Activated naive CD8-positive, alpha-beta T cell (primary cell): ENCODE measurements at regions not wholly inside any gene's neighbourhood (a gene's known extent, or its start where the extent isn't known, plus 50 kb on each side); places are given as distances from the start of the nearest gene placed in this dataset.

Experiments
- H3K27ac Mint-ChIP-seq: one replicate; pipeline ENCODE4 v1.8.0; 2021; ENCODE audit warnings: mixed read lengths
- H3K27me3 Mint-ChIP-seq: one replicate; pipeline ENCODE4 v1.8.0; 2021; ENCODE audit warnings: mixed read lengths
- H3K36me3 Mint-ChIP-seq: one replicate; pipeline ENCODE4 v1.8.0; 2021; ENCODE audit warnings: mixed read lengths
- H3K4me1 Mint-ChIP-seq: one replicate; pipeline ENCODE4 v1.8.0; 2021; ENCODE audit warnings: low read depth, mixed read lengths
- H3K4me3 Mint-ChIP-seq: one replicate; pipeline ENCODE4 v1.8.0; 2021; ENCODE audit warnings: mild to moderate bottlenecking, mixed read lengths
- H3K9me3 Mint-ChIP-seq: one replicate; pipeline ENCODE4 v1.8.0; 2021; ENCODE audit warnings: low read depth, mixed read lengths

GRCh38 chr6:15862810-15863209 lies 200.0 kb upstream of the DTNBP1 start:
- Mint-ChIP-seq H3K4me3 (no peak overlapping the region), H3K36me3 (no peaks in the 10 kb centered on the region), H3K4me1 (no peaks in the 10 kb centered on the region), H3K27me3 (peaks cover 3% of the 10 kb centered on the region), H3K9me3 (no peaks in the 10 kb centered on the region), H3K27ac (no peak overlapping the region)

GRCh38 chr6:15861486-15861885 lies 198.7 kb upstream of the DTNBP1 start:
- H3K27me3 Mint-ChIP-seq: peaks cover 3% of the 10 kb centered on the region
- H3K4me1 Mint-ChIP-seq: no peaks in the 10 kb centered on the region
- no peak overlapping the region for H3K27ac Mint-ChIP-seq
- H3K4me3 Mint-ChIP-seq: no peak overlapping the region
- H3K36me3 Mint-ChIP-seq: no peaks in the 10 kb centered on the region
- H3K9me3 Mint-ChIP-seq: no peaks in the 10 kb centered on the region

DNA sequence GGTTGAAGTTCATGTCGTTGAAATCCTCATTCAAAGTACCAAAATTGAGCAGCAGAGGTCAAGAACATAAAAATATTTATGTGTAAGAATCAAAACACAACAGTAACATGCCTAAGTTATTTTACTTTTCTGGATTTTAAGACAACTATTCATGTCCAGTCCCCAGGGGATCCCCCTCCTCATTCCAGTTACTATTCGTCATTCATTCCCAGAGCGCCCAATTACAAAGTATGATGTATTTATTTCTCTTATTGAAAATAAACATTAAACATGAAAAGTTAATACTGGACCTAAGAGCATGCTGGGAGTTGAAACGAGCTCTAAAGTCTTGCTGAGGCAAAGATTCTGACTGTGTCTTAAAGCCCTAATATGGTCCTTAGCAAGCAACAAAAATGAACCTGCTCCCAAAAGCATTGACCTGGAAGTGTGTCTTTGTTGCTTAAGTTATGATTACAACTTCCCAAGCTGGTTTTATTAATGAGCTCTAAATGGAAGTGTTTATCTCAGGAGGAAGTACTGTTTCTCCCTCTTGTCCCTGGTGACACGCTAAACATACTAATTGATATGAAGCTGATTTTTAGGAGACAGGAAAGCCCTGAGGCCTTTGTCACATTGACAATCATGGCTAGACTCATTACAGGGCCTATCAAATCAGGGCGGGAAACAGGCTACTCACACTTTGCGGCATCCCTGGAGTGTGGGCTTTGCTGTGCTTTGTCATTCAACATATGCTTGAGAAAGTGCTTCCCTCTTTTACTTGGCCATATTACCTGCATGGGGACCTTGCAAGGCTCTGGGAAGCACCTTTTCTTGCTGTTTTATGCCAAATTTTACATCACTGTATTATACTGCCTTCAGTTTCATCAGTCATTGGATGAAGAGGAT lies 192.2 kb upstream of the DTNBP1 start:
- H3K36me3 Mint-ChIP-seq: no peaks in the 10 kb centered on the region
- H3K9me3 Mint-ChIP-seq: no peaks in the 10 kb centered on the region
- peaks cover 2% of the 10 kb centered on the region for H3K27me3 Mint-ChIP-seq
- H3K4me1 Mint-ChIP-seq: no peaks in the 10 kb centered on the region
- no peak overlapping the region for H3K4me3 Mint-ChIP-seq
- no peak overlapping the region for H3K27ac Mint-ChIP-seq

- Mint-ChIP-seq H3K27me3 (peaks cover 2% of the 10 kb centered on the region), H3K4me1 (no peaks in the 10 kb centered on the region), H3K9me3 (no peaks in the 10 kb centered on the region), H3K27ac (no peak overlapping the region), H3K36me3 (no peaks in the 10 kb centered on the region), H3K4me3 (no peak overlapping the region)
These were observed 191.6 kb upstream of the DTNBP1 start for GRCh38 chr6:15854378-15854777.

DNA sequence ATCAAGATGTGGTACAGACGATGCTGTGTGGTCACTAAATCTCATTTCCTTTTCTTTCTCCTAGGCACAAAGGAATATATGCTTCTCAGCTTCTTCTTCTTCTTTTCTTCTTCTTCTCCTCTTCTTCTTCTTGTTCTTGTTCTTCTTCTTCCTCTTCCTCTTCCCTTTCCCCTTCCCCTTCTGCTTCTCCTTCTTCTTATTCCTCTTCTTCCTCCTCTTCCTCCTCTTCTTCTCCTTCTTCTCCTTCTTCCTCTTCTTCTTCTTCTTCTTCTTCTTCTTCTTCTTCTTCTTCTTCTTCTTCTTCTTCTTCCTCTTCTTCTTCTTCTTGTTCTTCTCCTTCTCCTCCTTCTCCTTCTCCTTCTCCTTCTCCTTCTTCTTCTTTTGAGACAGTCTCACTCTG lies 190.4 kb upstream of the DTNBP1 start:
- no peak overlapping the region for H3K27ac Mint-ChIP-seq
- no peaks in the 10 kb centered on the region for H3K9me3 Mint-ChIP-seq
- H3K36me3 Mint-ChIP-seq: no peaks in the 10 kb centered on the region
- H3K4me3 Mint-ChIP-seq: no peak overlapping the region
- H3K27me3 Mint-ChIP-seq: peaks cover 2% of the 10 kb centered on the region
- no peaks in the 10 kb centered on the region for H3K4me1 Mint-ChIP-seq

GRCh38 chr6:15852289-15852688 lies 189.5 kb upstream of the DTNBP1 start:
- Mint-ChIP-seq H3K27me3 (peaks cover 2% of the 10 kb centered on the region), H3K27ac (no peak overlapping the region), H3K4me3 (no peak overlapping the region), H3K9me3 (no peaks in the 10 kb centered on the region), H3K4me1 (no peaks in the 10 kb centered on the region), H3K36me3 (no peaks in the 10 kb centered on the region)

DNA sequence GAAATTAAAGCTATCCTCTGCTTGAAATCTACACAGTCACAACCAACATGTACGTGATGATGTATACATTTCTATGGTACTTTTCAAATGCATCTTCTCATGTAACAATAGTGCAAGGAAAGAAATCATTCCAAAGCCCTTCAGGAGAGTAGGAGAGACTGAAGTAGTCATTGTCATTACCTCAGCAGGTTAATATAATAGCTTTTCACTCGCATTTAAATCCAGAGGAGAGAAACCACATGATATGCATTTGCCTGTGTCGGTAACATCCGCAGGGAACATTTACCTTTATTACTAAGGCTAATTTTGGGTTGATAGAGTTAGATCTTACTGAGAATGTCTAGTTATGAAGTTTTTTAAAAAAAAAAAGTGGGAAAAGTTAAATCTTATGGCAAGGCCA lies 186.6 kb upstream of the DTNBP1 start:
- Mint-ChIP-seq H3K4me1 (no peaks in the 10 kb centered on the region), H3K36me3 (no peaks in the 10 kb centered on the region), H3K4me3 (no peak overlapping the region), H3K27me3 (peaks cover 2% of the 10 kb centered on the region), H3K9me3 (no peaks in the 10 kb centered on the region), H3K27ac (no peak overlapping the region)

GRCh38 chr6:15845492-15845891 lies 182.7 kb upstream of the DTNBP1 start:
- Mint-ChIP-seq H3K27me3 (peaks cover 4% of the 10 kb centered on the region), H3K4me1 (no peaks in the 10 kb centered on the region), H3K9me3 (no peaks in the 10 kb centered on the region), H3K36me3 (no peaks in the 10 kb centered on the region), H3K4me3 (no peak overlapping the region), H3K27ac (no peak overlapping the region)

- H3K4me3 Mint-ChIP-seq: no peak overlapping the region
- peaks cover 2% of the 10 kb centered on the region for H3K27me3 Mint-ChIP-seq
- no peaks in the 10 kb centered on the region for H3K36me3 Mint-ChIP-seq
- H3K4me1 Mint-ChIP-seq: no peaks in the 10 kb centered on the region
- H3K9me3 Mint-ChIP-seq: no peaks in the 10 kb centered on the region
- H3K27ac Mint-ChIP-seq: no peak overlapping the region
These were observed 180.9 kb upstream of the DTNBP1 start for GRCh38 chr6:15843764-15844163.

DNA sequence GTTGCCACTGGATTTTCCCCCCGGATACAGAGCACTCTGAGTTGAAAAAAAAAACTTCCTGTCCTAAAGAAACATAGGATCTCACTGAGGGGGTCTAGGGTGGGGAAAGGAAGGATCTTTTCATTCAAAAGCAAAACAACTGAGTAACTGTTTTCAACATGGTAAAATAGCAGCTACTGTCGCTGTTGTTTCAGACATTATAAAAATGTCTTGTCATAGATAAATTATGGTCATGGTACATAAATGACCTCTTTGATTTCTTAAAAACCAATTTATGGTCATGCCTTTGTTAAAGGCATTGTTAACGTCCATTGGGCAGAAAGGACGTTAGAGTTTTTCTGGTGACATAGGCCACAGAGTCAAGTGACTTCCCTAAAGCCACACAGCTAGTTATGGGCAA lies 180.4 kb upstream of the DTNBP1 start:
- Mint-ChIP-seq H3K9me3 (no peaks in the 10 kb centered on the region), H3K4me3 (no peak overlapping the region), H3K4me1 (no peaks in the 10 kb centered on the region), H3K36me3 (no peaks in the 10 kb centered on the region), H3K27ac (no peak overlapping the region), H3K27me3 (peaks cover 2% of the 10 kb centered on the region)

DNA sequence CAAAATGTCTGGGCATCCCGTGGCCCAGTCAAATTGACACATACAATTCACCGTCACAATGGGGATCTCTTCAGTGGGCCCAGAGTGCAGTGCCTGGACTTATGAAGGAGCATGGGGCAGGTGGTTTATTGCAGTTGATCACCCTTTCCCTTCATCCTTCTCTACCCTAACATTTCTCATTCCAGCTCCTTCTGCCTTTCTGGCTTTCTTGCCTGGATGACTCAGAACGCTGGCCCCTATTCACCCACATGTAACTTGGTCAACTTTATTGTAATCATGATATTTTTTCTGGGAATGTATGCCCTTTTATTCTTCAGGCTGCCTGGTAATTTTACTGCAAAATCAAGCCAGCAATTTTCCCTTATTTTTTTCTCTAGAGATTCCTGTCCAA lies 179.9 kb upstream of the DTNBP1 start:
- no peak overlapping the region for H3K4me3 Mint-ChIP-seq
- no peaks in the 10 kb centered on the region for H3K36me3 Mint-ChIP-seq
- H3K4me1 Mint-ChIP-seq: no peaks in the 10 kb centered on the region
- H3K27ac Mint-ChIP-seq: no peak overlapping the region
- H3K27me3 Mint-ChIP-seq: peaks cover 2% of the 10 kb centered on the region
- H3K9me3 Mint-ChIP-seq: no peaks in the 10 kb centered on the region

GRCh38 chr6:15841937-15842726 lies 179.3 kb upstream of the DTNBP1 start:
- no peaks in the 10 kb centered on the region for H3K9me3 Mint-ChIP-seq
- H3K4me3 Mint-ChIP-seq: no peak overlapping the region
- H3K36me3 Mint-ChIP-seq: no peaks in the 10 kb centered on the region
- peaks cover 2% of the 10 kb centered on the region for H3K27me3 Mint-ChIP-seq
- no peaks in the 10 kb centered on the region for H3K4me1 Mint-ChIP-seq
- H3K27ac Mint-ChIP-seq: no peak overlapping the region

- Mint-ChIP-seq H3K4me3 (no peak overlapping the region), H3K27ac (no peak overlapping the region), H3K9me3 (no peaks in the 10 kb centered on the region), H3K36me3 (peaks cover 3% of the 10 kb centered on the region), H3K4me1 (no peaks in the 10 kb centered on the region), H3K27me3 (peaks cover 5% of the 10 kb centered on the region)
These were observed 177.2 kb upstream of the DTNBP1 start for GRCh38 chr6:15839969-15840541.

GRCh38 chr6:15837205-15837604 lies 174.4 kb upstream of the DTNBP1 start:
- Mint-ChIP-seq H3K36me3 (peaks cover 3% of the 10 kb centered on the region), H3K27ac (no peak overlapping the region), H3K4me3 (no peak overlapping the region), H3K27me3 (peaks cover 5% of the 10 kb centered on the region), H3K9me3 (no peaks in the 10 kb centered on the region), H3K4me1 (no peaks in the 10 kb centered on the region)

DNA sequence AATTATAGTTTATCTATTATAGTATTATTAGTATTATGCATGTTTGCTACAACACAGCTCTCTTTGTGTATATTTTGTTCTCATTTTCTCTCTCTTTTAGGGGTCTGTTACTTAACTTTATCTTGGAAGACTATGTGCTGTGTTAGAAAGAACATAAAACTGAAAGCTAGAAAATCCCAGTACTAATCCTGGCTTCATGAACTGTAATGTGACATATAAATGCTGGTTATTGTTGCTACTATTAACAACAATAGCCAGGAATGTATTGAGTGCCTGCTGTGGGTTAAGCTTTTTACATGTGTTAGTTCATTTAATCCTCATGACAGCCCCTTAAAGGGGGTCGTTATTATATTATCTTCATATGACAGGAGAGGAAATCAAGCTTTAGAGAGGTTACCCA lies 170.0 kb upstream of the DTNBP1 start:
- Mint-ChIP-seq H3K27ac (no peak overlapping the region), H3K27me3 (peaks cover 3% of the 10 kb centered on the region), H3K4me3 (no peak overlapping the region), H3K9me3 (no peaks in the 10 kb centered on the region), H3K4me1 (no peaks in the 10 kb centered on the region), H3K36me3 (peaks cover 3% of the 10 kb centered on the region)
